ENCODE measurements at regions not wholly inside any gene's neighbourhood (a gene's known extent, or its start where the extent isn't known, plus 50 kb on each side); places are given as distances from the start of the nearest gene placed in this dataset.

DNA sequence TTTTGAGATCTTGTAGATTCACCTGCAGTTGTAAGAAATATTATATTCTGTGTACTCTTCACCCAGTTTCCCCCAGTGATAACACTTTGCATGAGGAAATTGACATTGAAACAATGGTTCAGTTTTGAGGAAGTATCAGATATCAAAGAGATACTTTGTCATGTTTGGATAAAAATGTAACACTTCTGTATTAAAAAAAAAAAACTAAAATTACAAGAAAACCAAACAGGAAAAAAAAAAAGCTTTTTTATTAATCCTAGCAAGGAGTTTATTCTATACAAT is 204.0 kb downstream of the ARL4C start:
- no peaks in the 10 kb centered on the region for H3K27me3 ChIP-seq (ENCODE audit: insufficient read depth)
- Mint-ChIP-seq H3K9me3 (no peaks in the 10 kb centered on the region), H3K27ac (no peak overlapping the region), H3K4me1 (peaks cover 4% of the 10 kb centered on the region; the same call in 1 of the 3 replicates), H3K27me3 (ENCODE audit: insufficient read depth, low read depth, poor library complexity) (peaks cover 3% of the 10 kb centered on the region), H3K36me3 (ENCODE audit: low read depth) (no peaks in the 10 kb centered on the region), H3K4me3 (no peak overlapping the region)
- H4K20me1 ChIP-seq (replicated peaks; ENCODE audit: insufficient read depth), result no peaks in the 10 kb centered on the region
- no peaks in the 10 kb centered on the region for H3K36me3 ChIP-seq (ENCODE audit: insufficient read depth)
- no peak overlapping the region for H2AFZ ChIP-seq
- no peak overlapping the region for H3K27ac ChIP-seq (ENCODE audit: low read depth)
- H3K4me3 ChIP-seq, result no peak overlapping the region
- no peak overlapping the region for H3K4me2 ChIP-seq
- H3F3A ChIP-seq (replicated peaks; ENCODE audit: low read depth), result no peaks in the 10 kb centered on the region
- H3K9me2 ChIP-seq (ENCODE audit: insufficient read depth), result no peaks in the 10 kb centered on the region
- DNase-seq (ENCODE audit: low spot score) (no peak), ATAC-seq (no peak)
- no peaks in the 10 kb centered on the region for H3K79me2 ChIP-seq (replicated peaks; ENCODE audit: insufficient read depth)
- H3K4me1 ChIP-seq (ENCODE audit: insufficient read depth), result no peaks in the 10 kb centered on the region
- TF ChIP-seq ZNF114 (CRISPR knock-in tag; IDR thresholded peaks at IDR 0.05) (no peak), EZH2 (IDR thresholded peaks at IDR 0.05; ENCODE audit: low read depth, unreplicated experiment) (no peak), EZH2phosphoT487 (IDR thresholded peaks at IDR 0.05; ENCODE audit: unreplicated experiment) (no peak), JUNB (IDR thresholded peaks at IDR 0.05; ENCODE audit: unreplicated experiment) (no peak), STAT1 (IDR thresholded peaks at IDR 0.05; ENCODE audit: unreplicated experiment) (no peak)
- TF ChIP-seq, protein P1, sequence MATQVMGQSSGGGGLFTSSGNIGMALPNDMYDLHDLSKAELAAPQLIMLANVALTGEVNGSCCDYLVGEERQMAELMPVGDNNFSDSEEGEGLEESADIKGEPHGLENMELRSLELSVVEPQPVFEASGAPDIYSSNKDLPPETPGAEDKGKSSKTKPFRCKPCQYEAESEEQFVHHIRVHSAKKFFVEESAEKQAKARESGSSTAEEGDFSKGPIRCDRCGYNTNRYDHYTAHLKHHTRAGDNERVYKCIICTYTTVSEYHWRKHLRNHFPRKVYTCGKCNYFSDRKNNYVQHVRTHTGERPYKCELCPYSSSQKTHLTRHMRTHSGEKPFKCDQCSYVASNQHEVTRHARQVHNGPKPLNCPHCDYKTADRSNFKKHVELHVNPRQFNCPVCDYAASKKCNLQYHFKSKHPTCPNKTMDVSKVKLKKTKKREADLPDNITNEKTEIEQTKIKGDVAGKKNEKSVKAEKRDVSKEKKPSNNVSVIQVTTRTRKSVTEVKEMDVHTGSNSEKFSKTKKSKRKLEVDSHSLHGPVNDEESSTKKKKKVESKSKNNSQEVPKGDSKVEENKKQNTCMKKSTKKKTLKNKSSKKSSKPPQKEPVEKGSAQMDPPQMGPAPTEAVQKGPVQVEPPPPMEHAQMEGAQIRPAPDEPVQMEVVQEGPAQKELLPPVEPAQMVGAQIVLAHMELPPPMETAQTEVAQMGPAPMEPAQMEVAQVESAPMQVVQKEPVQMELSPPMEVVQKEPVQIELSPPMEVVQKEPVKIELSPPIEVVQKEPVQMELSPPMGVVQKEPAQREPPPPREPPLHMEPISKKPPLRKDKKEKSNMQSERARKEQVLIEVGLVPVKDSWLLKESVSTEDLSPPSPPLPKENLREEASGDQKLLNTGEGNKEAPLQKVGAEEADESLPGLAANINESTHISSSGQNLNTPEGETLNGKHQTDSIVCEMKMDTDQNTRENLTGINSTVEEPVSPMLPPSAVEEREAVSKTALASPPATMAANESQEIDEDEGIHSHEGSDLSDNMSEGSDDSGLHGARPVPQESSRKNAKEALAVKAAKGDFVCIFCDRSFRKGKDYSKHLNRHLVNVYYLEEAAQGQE (IDR thresholded peaks at IDR 0.05; ENCODE audit: unreplicated experiment), result no peak
- TF ChIP-seq, protein P2, sequence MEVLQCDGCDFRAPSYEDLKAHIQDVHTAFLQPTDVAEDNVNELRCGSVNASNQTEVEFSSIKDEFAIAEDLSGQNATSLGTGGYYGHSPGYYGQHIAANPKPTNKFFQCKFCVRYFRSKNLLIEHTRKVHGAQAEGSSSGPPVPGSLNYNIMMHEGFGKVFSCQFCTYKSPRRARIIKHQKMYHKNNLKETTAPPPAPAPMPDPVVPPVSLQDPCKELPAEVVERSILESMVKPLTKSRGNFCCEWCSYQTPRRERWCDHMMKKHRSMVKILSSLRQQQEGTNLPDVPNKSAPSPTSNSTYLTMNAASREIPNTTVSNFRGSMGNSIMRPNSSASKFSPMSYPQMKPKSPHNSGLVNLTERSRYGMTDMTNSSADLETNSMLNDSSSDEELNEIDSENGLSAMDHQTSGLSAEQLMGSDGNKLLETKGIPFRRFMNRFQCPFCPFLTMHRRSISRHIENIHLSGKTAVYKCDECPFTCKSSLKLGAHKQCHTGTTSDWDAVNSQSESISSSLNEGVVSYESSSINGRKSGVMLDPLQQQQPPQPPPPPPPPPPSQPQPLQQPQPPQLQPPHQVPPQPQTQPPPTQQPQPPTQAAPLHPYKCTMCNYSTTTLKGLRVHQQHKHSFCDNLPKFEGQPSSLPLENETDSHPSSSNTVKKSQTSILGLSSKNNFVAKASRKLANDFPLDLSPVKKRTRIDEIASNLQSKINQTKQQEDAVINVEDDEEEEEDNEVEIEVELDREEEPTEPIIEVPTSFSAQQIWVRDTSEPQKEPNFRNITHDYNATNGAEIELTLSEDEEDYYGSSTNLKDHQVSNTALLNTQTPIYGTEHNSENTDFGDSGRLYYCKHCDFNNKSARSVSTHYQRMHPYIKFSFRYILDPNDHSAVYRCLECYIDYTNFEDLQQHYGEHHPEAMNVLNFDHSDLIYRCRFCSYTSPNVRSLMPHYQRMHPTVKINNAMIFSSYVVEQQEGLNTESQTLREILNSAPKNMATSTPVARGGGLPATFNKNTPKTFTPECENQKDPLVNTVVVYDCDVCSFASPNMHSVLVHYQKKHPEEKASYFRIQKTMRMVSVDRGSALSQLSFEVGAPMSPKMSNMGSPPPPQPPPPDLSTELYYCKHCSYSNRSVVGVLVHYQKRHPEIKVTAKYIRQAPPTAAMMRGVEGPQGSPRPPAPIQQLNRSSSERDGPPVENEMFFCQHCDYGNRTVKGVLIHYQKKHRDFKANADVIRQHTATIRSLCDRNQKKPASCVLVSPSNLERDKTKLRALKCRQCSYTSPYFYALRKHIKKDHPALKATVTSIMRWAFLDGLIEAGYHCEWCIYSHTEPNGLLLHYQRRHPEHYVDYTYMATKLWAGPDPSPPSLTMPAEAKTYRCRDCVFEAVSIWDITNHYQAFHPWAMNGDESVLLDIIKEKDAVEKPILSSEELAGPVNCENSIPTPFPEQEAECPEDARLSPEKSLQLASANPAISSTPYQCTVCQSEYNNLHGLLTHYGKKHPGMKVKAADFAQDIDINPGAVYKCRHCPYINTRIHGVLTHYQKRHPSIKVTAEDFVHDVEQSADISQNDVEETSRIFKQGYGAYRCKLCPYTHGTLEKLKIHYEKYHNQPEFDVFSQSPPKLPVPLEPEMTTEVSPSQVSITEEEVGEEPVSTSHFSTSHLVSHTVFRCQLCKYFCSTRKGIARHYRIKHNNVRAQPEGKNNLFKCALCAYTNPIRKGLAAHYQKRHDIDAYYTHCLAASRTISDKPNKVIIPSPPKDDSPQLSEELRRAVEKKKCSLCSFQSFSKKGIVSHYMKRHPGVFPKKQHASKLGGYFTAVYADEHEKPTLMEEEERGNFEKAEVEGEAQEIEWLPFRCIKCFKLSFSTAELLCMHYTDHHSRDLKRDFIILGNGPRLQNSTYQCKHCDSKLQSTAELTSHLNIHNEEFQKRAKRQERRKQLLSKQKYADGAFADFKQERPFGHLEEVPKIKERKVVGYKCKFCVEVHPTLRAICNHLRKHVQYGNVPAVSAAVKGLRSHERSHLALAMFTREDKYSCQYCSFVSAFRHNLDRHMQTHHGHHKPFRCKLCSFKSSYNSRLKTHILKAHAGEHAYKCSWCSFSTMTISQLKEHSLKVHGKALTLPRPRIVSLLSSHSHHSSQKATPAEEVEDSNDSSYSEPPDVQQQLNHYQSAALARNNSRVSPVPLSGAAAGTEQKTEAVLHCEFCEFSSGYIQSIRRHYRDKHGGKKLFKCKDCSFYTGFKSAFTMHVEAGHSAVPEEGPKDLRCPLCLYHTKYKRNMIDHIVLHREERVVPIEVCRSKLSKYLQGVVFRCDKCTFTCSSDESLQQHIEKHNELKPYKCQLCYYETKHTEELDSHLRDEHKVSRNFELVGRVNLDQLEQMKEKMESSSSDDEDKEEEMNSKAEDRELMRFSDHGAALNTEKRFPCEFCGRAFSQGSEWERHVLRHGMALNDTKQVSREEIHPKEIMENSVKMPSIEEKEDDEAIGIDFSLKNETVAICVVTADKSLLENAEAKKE (CRISPR knock-in tag; IDR thresholded peaks at IDR 0.05), result no peak
- TF ChIP-seq, protein P3, sequence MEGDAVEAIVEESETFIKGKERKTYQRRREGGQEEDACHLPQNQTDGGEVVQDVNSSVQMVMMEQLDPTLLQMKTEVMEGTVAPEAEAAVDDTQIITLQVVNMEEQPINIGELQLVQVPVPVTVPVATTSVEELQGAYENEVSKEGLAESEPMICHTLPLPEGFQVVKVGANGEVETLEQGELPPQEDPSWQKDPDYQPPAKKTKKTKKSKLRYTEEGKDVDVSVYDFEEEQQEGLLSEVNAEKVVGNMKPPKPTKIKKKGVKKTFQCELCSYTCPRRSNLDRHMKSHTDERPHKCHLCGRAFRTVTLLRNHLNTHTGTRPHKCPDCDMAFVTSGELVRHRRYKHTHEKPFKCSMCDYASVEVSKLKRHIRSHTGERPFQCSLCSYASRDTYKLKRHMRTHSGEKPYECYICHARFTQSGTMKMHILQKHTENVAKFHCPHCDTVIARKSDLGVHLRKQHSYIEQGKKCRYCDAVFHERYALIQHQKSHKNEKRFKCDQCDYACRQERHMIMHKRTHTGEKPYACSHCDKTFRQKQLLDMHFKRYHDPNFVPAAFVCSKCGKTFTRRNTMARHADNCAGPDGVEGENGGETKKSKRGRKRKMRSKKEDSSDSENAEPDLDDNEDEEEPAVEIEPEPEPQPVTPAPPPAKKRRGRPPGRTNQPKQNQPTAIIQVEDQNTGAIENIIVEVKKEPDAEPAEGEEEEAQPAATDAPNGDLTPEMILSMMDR (conservative IDR thresholded peaks at IDR 0.05; ENCODE audit: low read depth in 2 of 2), result no peak
- TF ChIP-seq, protein P4, sequence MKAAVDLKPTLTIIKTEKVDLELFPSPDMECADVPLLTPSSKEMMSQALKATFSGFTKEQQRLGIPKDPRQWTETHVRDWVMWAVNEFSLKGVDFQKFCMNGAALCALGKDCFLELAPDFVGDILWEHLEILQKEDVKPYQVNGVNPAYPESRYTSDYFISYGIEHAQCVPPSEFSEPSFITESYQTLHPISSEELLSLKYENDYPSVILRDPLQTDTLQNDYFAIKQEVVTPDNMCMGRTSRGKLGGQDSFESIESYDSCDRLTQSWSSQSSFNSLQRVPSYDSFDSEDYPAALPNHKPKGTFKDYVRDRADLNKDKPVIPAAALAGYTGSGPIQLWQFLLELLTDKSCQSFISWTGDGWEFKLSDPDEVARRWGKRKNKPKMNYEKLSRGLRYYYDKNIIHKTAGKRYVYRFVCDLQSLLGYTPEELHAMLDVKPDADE (IDR thresholded peaks at IDR 0.05), result no peak
